WTC11 (cell line): ENCODE measurements at regions not wholly inside any gene's neighbourhood (a gene's known extent, or its start where the extent isn't known, plus 50 kb on each side); places are given as distances from the start of the nearest gene placed in this dataset.

Experiments
- ATAC-seq: fragments of 200-7000 bp; cut with Tn5 transposase; 2 replicates; pipeline ENCODE4 v1.10.0; 2021; ENCODE audit warnings: mild to moderate bottlenecking, moderate library complexity
- CTCF ChIA-PET: fragments of 300-600 bp; sonication (Branson Sonifier 250); formaldehyde crosslinking; loops from one replicate; lab custom pipeline; 2021; ENCODE audit warnings: antibody characterized with exemption; lab: Charles Lee
- POLR2A ChIA-PET: fragments of 350-600 bp; sonication (Branson Sonifier 250); formaldehyde crosslinking; loops from one replicate; lab custom pipeline; 2021; ENCODE audit warnings: antibody characterized with exemption; lab: Charles Lee
- DNase-seq: peaks from one replicate; pipeline ENCODE4 v3.0.0; 2021; ENCODE audit warnings: low spot score
- H3K27ac Mint-ChIP-seq: 2 replicates; pipeline ENCODE4 v1.8.0; 2021; ENCODE audit warnings: mixed read lengths
- H3K27me3 Mint-ChIP-seq: 2 replicates; pipeline ENCODE4 v1.8.0; 2021; ENCODE audit warnings: low read depth, mild to moderate bottlenecking, moderate library complexity, mixed read lengths
- H3K36me3 Mint-ChIP-seq: 2 replicates; pipeline ENCODE4 v1.8.0; 2021; ENCODE audit warnings: mixed read lengths
- H3K4me1 Mint-ChIP-seq: 2 replicates; pipeline ENCODE4 v1.8.0; 2022; ENCODE audit warnings: mixed read lengths
- H3K4me3 Mint-ChIP-seq: 2 replicates; pipeline ENCODE4 v1.8.0; 2021; ENCODE audit warnings: mild to moderate bottlenecking, moderate library complexity, mixed read lengths
- H3K9me3 Mint-ChIP-seq: 2 replicates; pipeline ENCODE4 v1.8.0; 2021; ENCODE audit warnings: mixed read lengths
- EMX1 ChIP-seq: fragments of 250-450 bp; sonication (Bioruptor Pico); IDR thresholded peaks from 2 replicates; pipeline ENCODE4 v1.8.0; 2021; ENCODE audit warnings: mild to moderate bottlenecking
- FOXJ3 ChIP-seq: sonication (generic); formaldehyde crosslinking; IDR thresholded peaks from 2 replicates; pipeline ENCODE4 v1.9.0; 2021; ENCODE audit warnings: missing genetic modification reagents, mild to moderate bottlenecking, borderline replicate concordance
- GRHL2 ChIP-seq: fragments of 250-450 bp; sonication (Bioruptor Pico); IDR thresholded peaks from 2 replicates; pipeline ENCODE4 v1.8.0; 2022; ENCODE audit warnings: mild to moderate bottlenecking, moderate library complexity; ENCODE audit not compliant: insufficient replicate concordance, severe bottlenecking
- HMGXB4 ChIP-seq: sonication (generic); formaldehyde crosslinking; IDR thresholded peaks from 2 replicates; pipeline ENCODE4 v1.8.1; 2023; ENCODE audit warnings: mild to moderate bottlenecking, moderate library complexity, missing genetic modification reagents
- KAT7 ChIP-seq: sonication (generic); formaldehyde crosslinking; IDR thresholded peaks from 2 replicates; pipeline ENCODE4 v1.8.1; 2023; ENCODE audit warnings: missing genetic modification reagents, mild to moderate bottlenecking, borderline replicate concordance
- NR3C1 ChIP-seq: sonication (generic); formaldehyde crosslinking; conservative IDR thresholded peaks from 2 replicates; pipeline ENCODE4 v1.8.1; 2023; ENCODE audit warnings: low read depth, mild to moderate bottlenecking, missing genetic modification reagents
- SMAD3 ChIP-seq: sonication (generic); formaldehyde crosslinking; IDR thresholded peaks from 2 replicates; pipeline ENCODE4 v1.8.0; 2022; ENCODE audit warnings: missing genetic modification reagents, mild to moderate bottlenecking, borderline replicate concordance
- TEAD4 ChIP-seq: sonication (generic); formaldehyde crosslinking; IDR thresholded peaks from 2 replicates; pipeline ENCODE4 v1.8.0; 2022; ENCODE audit warnings: mild to moderate bottlenecking, missing genetic modification reagents
- ZBTB21 ChIP-seq: sonication (generic); formaldehyde crosslinking; IDR thresholded peaks from 2 replicates; pipeline ENCODE4 v1.8.1; 2023; ENCODE audit warnings: mild to moderate bottlenecking, missing genetic modification reagents, borderline replicate concordance
- ZNF121 ChIP-seq: sonication (generic); formaldehyde crosslinking; IDR thresholded peaks from 2 replicates; pipeline ENCODE4 v1.8.0; 2023; ENCODE audit warnings: missing genetic modification reagents
- ZNF232 ChIP-seq: sonication (generic); formaldehyde crosslinking; IDR thresholded peaks from 2 replicates; pipeline ENCODE4 v1.8.0; 2022; ENCODE audit warnings: mild to moderate bottlenecking, missing genetic modification reagents
- ZNF263 ChIP-seq: sonication (generic); formaldehyde crosslinking; IDR thresholded peaks from 2 replicates; pipeline ENCODE4 v1.8.1; 2022; ENCODE audit warnings: low read depth, mild to moderate bottlenecking, moderate library complexity, missing genetic modification reagents
- TF ChIP-seq, protein P1 (sequence below): sonication (generic); formaldehyde crosslinking; IDR thresholded peaks from 2 replicates; pipeline ENCODE4 v1.8.1; 2023; ENCODE audit warnings: mild to moderate bottlenecking, missing genetic modification reagents, moderate library complexity
- TF ChIP-seq, protein P2 (sequence below): sonication (generic); formaldehyde crosslinking; IDR thresholded peaks from 2 replicates; pipeline ENCODE4 v1.8.1; 2023; ENCODE audit warnings: mild to moderate bottlenecking, missing genetic modification reagents, borderline replicate concordance

- TF ChIP-seq SMAD3 (no peak), NR3C1 (CRISPR knock-in tag) (no peak), ZBTB21 (CRISPR knock-in tag) (no peak), ZNF232 (no peak)
Measured at GRCh38 chr7:70940597-70940996, 191.3 kb upstream of the GALNT17 start (continued).

DNA sequence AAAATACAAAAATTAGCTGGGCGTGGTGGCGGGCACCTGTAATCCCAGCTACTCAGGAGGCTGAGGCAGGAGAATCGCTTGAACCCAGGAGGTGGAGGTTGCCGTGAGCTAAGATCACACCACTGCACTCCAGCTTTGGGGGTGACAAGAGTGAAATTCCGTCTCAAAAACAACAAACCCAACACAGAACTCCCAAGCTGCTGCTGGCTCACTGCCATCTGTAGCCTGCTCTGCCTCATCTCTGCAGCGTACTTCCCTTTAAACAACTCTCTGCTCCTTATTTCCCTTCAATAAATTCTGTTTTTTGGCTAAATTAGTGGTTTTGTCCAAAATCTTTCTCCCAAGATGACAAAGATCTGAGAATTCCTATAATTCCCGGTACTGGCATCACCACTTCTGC lies 189.2 kb upstream of the GALNT17 start:
- Mint-ChIP-seq H3K27me3 (peaks cover 4% of the 10 kb centered on the region; the same call in 1 of the 2 replicates), H3K36me3 (peaks cover 16% of the 10 kb centered on the region), H3K27ac (no peak overlapping the region), H3K4me3 (no peak overlapping the region), H3K4me1 (0 out of 2 replicates have a peak, but pooled peaks cover 2% of the 10 kb centered on the region), H3K9me3 (peaks cover 29% of the 10 kb centered on the region)
- POLR2A ChIA-PET, result no interaction called here
- ATAC-seq (no peak), DNase-seq (no peak)
- TF ChIP-seq, protein P1, sequence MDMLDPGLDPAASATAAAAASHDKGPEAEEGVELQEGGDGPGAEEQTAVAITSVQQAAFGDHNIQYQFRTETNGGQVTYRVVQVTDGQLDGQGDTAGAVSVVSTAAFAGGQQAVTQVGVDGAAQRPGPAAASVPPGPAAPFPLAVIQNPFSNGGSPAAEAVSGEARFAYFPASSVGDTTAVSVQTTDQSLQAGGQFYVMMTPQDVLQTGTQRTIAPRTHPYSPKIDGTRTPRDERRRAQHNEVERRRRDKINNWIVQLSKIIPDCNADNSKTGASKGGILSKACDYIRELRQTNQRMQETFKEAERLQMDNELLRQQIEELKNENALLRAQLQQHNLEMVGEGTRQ (CRISPR knock-in tag), result no peak
- TF ChIP-seq, protein P2, sequence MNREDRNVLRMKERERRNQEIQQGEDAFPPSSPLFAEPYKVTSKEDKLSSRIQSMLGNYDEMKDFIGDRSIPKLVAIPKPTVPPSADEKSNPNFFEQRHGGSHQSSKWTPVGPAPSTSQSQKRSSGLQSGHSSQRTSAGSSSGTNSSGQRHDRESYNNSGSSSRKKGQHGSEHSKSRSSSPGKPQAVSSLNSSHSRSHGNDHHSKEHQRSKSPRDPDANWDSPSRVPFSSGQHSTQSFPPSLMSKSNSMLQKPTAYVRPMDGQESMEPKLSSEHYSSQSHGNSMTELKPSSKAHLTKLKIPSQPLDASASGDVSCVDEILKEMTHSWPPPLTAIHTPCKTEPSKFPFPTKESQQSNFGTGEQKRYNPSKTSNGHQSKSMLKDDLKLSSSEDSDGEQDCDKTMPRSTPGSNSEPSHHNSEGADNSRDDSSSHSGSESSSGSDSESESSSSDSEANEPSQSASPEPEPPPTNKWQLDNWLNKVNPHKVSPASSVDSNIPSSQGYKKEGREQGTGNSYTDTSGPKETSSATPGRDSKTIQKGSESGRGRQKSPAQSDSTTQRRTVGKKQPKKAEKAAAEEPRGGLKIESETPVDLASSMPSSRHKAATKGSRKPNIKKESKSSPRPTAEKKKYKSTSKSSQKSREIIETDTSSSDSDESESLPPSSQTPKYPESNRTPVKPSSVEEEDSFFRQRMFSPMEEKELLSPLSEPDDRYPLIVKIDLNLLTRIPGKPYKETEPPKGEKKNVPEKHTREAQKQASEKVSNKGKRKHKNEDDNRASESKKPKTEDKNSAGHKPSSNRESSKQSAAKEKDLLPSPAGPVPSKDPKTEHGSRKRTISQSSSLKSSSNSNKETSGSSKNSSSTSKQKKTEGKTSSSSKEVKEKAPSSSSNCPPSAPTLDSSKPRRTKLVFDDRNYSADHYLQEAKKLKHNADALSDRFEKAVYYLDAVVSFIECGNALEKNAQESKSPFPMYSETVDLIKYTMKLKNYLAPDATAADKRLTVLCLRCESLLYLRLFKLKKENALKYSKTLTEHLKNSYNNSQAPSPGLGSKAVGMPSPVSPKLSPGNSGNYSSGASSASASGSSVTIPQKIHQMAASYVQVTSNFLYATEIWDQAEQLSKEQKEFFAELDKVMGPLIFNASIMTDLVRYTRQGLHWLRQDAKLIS (CRISPR knock-in tag), result no peak
- TF ChIP-seq EMX1 (CRISPR knock-in tag) (no peak), ZNF263 (CRISPR knock-in tag) (no peak), FOXJ3 (CRISPR knock-in tag) (no peak), ZNF121 (CRISPR knock-in tag) (no peak), TEAD4 (CRISPR knock-in tag) (no peak)
- CTCF ChIA-PET, result no interaction called here

DNA sequence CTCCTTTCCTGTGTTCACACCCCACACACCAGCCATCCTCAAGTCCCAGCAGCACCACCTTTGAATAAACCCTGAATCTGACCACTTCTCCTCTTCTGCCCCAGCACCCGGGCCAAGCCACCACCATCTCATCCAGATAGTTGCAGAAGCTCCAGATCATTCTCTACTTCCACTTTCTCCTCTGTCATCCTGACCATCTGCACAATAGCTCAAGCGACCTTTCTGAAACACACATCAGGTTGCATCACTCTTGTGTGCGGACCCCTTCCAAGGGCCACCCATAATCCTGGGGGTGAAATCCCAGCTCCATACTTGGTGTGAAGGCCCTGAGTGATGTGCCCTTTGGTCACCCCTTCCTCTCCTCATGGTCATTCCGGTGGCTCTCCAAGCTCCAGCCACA lies 187.4 kb upstream of the GALNT17 start:
- Mint-ChIP-seq H3K4me3 (no peak overlapping the region), H3K36me3 (peaks cover 27% of the 10 kb centered on the region), H3K4me1 (0 out of 2 replicates have a peak, but pooled peaks cover 2% of the 10 kb centered on the region), H3K27me3 (peaks cover 4% of the 10 kb centered on the region; the same call in 1 of the 2 replicates), H3K27ac (no peak overlapping the region), H3K9me3 (peaks cover 43% of the 10 kb centered on the region)
- POLR2A ChIA-PET, result no interaction called here
- ATAC-seq (no peak), DNase-seq (no peak)
- CTCF ChIA-PET, result no interaction called here
- TF ChIP-seq EMX1 (CRISPR knock-in tag) (no peak), HMGXB4 (no peak), KAT7 (CRISPR knock-in tag) (no peak), GRHL2 (no peak)
- TF ChIP-seq, protein P2 (CRISPR knock-in tag), result no peak
